ENCODE measurements at regions not wholly inside any gene's neighbourhood (a gene's known extent, or its start where the extent isn't known, plus 50 kb on each side); places are given as distances from the start of the nearest gene placed in this dataset.
"Not testable (repeated sequence)": the region's sequence is repeated elsewhere in the genome, so short reads cannot be mapped to it uniquely, and the experiment has no call there.

DNA sequence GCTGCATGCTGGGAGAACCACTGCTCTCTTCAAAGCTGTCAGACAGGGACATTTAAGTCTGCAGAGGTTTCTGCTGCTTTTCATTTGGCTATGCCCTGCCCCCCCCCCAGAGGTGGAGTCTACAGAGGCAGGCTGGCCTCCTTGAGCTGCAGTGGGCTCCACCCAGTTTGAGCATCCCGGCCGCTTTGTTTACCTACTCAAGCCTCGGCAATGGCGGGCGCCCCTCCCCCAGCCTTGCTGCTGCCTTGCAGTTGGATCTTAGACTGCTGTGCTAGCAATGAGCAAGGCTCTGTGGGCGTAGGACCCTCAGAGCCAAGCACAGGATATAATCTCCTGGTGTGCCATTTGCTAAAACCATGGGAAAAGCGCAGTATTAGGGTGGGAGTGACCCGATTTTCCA lies 59.8 kb upstream of the TMSB15B start:
- not testable (repeated sequence) for TF ChIP-seq EZH2, EZH2phosphoT487 (IDR thresholded peaks at IDR 0.05)
- TF ChIP-seq, protein P1, sequence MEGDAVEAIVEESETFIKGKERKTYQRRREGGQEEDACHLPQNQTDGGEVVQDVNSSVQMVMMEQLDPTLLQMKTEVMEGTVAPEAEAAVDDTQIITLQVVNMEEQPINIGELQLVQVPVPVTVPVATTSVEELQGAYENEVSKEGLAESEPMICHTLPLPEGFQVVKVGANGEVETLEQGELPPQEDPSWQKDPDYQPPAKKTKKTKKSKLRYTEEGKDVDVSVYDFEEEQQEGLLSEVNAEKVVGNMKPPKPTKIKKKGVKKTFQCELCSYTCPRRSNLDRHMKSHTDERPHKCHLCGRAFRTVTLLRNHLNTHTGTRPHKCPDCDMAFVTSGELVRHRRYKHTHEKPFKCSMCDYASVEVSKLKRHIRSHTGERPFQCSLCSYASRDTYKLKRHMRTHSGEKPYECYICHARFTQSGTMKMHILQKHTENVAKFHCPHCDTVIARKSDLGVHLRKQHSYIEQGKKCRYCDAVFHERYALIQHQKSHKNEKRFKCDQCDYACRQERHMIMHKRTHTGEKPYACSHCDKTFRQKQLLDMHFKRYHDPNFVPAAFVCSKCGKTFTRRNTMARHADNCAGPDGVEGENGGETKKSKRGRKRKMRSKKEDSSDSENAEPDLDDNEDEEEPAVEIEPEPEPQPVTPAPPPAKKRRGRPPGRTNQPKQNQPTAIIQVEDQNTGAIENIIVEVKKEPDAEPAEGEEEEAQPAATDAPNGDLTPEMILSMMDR (IDR thresholded peaks at IDR 0.05): not testable (repeated sequence)

Data from neural progenitor cell (in vitro differentiated cells).